DOHH2 (cell line): ENCODE measurements at regions not wholly inside any gene's neighbourhood (a gene's known extent, or its start where the extent isn't known, plus 50 kb on each side); places are given as distances from the start of the nearest gene placed in this dataset.

Experiments
- CTCF ChIP-seq: fragments of 200-600 bp; sonication (generic); IDR thresholded peaks from one replicate; pipeline ENCODE4 v1.5.1; 2014; ENCODE audit warnings: antibody characterized with exemption, mild to moderate bottlenecking, low read depth, low read length; ENCODE audit not compliant: poor library complexity, severe bottlenecking
- EZH2phosphoT487 ChIP-seq: fragments of 200-600 bp; sonication (generic); IDR thresholded peaks from 2 replicates; pipeline ENCODE4 v1.6.1; 2017; ENCODE audit warnings: borderline replicate concordance, mild to moderate bottlenecking, antibody characterized with exemption, low read length, moderate library complexity, mixed read lengths

- TF ChIP-seq CTCF (no peak), EZH2phosphoT487 (no peak)
These were observed 56.6 kb upstream of the ABCA1 start for GRCh38 chr9:104984542-104984941.
